ENCODE measurements at regions not wholly inside any gene's neighbourhood (a gene's known extent, or its start where the extent isn't known, plus 50 kb on each side); places are given as distances from the start of the nearest gene placed in this dataset.

- no peak for DNase-seq (ENCODE audit: low read depth in 2 of 2)
Observed at GRCh38 chr6:170232186-170233002, 58.5 kb downstream of the DLL1 start.

GRCh38 chr6:170231293-170232185 is 59.3 kb downstream of the DLL1 start:
- DNase-seq (ENCODE audit: low read depth in 2 of 2), result no peak

- DNase-seq (ENCODE audit: low read depth in 2 of 2), result no peak
Observed at GRCh38 chr6:170230520-170231292, 60.2 kb downstream of the DLL1 start.

- no peak for DNase-seq (ENCODE audit: low read depth in 2 of 2)
Observed at GRCh38 chr6:170229851-170230519, 60.9 kb downstream of the DLL1 start.

- no peak for DNase-seq (ENCODE audit: low read depth in 2 of 2)
Observed at GRCh38 chr6:170229396-170229795, 61.5 kb downstream of the DLL1 start.

- no peak for DNase-seq (ENCODE audit: low read depth in 2 of 2)
Observed at GRCh38 chr6:170228946-170229310, 62.0 kb downstream of the DLL1 start.

- DNase-seq (ENCODE audit: low read depth in 2 of 2), result no peak
Observed at GRCh38 chr6:170227996-170228945, 62.6 kb downstream of the DLL1 start.

GRCh38 chr6:170227521-170227983 is 63.3 kb downstream of the DLL1 start:
- no peak for DNase-seq (ENCODE audit: low read depth in 2 of 2)

GRCh38 chr6:170226647-170227046 is 64.2 kb downstream of the DLL1 start:
- DNase-seq (ENCODE audit: low read depth in 2 of 2), result no peak

GRCh38 chr6:170225852-170226417 is 64.9 kb downstream of the DLL1 start:
- no peak for DNase-seq (ENCODE audit: low read depth in 2 of 2)

- no peak for DNase-seq (ENCODE audit: low read depth in 2 of 2)
Observed at GRCh38 chr6:170224694-170225660, 65.9 kb downstream of the DLL1 start.

- DNase-seq (ENCODE audit: low read depth in 2 of 2), result no peak
Observed at GRCh38 chr6:170223718-170224693, 66.9 kb downstream of the DLL1 start.

GRCh38 chr6:170222498-170223471 is 68.1 kb downstream of the DLL1 start:
- no peak for DNase-seq (ENCODE audit: low read depth in 2 of 2)

GRCh38 chr6:170221753-170222400 is 69.0 kb downstream of the DLL1 start:
- no peak for DNase-seq (ENCODE audit: low read depth in 2 of 2)

- no peak for DNase-seq (ENCODE audit: low read depth in 2 of 2)
Observed at GRCh38 chr6:170221052-170221752, 69.7 kb downstream of the DLL1 start.

Measured in fibroblast of skin of left biceps (primary cell).